Fibroblast of skin of scalp (primary cell): ENCODE measurements at regions not wholly inside any gene's neighbourhood (a gene's known extent, or its start where the extent isn't known, plus 50 kb on each side); places are given as distances from the start of the nearest gene placed in this dataset.
"Not testable (repeated sequence)": the region's sequence is repeated elsewhere in the genome, so short reads cannot be mapped to it uniquely, and the experiment has no call there.

Source experiments
- DNase-seq: peaks from one replicate; pipeline ENCODE4 v3.0.0-alpha.2; 2013

DNA sequence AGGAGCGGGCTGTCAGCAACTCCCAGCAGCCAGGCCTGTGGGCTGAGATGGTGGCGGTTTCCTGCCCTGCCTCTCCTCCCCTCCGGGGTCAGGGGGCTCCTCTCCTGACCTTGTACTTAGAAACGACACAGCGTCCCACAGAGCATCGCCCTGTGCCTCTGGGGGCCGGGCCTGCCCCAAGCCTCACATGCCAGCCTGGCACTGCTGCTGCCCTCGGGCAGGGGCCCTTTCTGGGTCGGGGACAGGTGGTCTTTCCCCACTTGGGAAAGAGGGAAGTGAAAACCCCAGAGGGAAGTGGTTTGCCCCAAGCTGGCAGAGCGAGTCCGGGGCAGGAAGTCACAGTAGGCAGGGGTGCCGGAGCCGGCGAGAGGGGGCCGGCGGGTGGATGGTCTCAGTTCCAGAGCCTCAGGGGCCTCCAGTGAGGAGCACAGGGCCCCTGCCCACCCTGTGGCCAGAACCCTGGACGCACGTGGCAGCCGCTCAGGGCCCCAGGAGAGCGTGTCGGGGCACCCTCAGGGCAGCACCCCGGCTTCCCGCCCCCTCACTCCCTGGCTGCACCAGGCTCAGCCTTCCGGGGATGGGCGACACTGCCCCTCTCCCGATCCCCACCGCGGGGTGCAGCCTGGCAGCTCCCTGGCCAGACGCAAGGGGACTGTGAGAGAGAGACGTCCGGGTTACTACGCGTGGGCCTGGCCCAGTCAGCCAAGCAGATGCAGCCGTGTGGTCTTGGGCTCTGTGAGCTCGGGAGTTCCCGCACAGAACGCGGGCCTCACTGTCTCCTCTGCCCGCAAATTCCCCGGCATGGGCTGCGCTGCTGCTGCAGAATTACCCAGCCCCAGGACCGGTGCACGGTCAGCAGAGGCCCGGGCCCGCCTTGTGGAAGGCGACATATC is 4382.9 kb upstream of the TPTE start:
- DNase-seq: not testable (repeated sequence)

DNA sequence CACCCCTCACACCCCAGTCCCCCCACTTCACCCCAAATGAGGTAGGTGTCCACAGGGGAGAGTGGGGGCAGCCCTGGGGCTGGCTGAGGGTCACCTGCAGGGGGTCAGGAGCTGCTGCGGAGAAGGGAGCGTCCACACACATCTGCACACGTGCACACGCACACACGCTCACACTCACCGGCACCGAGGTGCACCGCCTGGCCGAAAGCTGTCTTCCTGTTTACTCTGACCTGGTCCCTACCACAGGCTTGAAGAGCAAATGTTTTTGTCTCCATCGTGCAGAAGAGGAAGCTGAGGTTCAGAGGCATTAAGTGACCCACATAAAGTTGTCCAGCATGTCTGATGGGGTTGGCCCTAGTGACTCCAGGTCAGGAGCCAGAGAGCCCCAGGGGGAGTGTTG is 4382.1 kb upstream of the TPTE start:
- DNase-seq: not testable (repeated sequence)

DNA sequence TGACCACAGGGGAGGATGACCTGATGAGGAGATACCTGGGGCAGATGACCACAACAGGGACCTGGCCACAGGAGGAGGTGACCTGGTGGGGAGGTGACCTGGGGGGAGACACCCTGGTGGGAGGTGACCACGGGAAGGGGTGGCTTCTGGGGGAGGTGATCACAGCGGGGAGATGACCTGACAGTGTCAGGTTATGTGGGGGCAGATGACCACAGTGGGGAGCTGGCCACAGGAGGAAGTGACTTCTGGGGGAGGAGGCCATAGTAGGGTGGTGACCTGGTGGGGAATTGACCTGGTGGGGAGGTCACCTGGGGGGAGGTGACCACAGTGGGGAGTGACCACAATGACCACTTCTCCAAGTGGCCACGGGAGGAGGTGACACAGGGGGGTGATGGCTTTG is 4381.5 kb upstream of the TPTE start:
- not testable (repeated sequence) for DNase-seq

DNA sequence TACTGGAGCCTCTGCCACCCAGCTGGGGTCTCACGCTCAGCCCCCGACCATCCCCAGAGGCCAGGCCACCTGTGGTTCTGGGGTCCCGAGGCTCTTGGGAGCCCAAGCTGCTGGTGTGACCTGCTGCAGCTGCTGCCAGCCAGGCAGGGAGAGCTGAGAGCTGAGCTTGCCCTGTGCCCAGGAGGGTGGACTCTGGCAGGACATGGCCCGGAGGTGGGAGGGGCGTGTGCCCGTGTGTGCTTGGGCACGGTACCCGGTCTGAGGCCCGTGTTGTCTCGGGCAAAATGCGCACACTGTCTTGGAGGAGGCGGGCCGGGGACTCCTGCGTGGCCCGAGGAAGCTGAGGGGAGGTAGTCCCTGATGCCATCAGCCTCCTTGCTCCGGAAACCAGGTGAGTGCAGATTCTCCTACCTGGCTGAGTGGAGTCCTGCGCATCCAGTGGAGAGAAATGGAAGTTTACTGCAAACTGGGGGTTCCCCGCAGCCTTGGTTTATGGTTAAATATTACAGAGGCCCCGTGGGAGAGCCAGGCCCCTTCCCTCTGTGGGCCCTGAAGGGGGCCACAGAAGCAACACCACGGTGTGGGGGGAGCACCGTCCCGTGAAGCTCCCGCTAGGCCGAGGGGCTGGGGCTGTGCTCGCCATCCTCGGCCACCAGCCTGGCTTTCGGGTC is 4380.8 kb upstream of the TPTE start:
- DNase-seq: not testable (repeated sequence)

DNA sequence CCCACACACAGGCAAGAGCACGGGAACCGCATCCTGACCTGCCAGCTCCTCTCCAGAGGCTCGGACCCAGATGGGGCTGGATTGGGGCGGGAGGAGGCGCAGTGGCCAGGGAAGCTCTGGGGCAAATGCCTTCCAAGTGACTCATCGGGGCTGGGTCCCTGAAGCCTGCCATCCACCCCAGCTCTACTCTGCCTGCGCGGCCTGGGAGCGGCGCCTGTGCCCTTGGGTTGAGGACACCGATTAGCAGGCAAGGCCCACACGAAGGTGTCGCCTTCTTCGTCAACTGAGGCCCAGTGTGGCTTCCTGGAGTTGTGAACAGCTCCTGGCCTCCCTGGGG is 4380.3 kb upstream of the TPTE start:
- not testable (repeated sequence) for DNase-seq

DNA sequence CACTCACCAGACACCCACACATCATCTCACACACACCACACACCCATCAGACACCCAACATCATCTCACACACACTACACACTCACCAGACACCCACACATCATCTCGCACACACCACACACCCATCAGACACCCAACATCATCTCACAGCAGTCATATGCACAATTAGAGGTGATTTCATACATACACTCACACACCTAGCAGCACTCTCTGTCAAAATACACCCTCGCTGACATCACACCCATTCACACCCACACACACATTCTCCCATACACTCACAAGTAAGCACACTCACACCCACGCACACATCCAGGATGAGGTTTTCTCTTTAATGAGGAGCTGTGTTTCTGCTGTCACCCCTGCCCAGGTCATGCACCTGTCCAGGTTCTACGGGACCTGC is 4368.2 kb upstream of the TPTE start:
- not testable (repeated sequence) for DNase-seq

DNA sequence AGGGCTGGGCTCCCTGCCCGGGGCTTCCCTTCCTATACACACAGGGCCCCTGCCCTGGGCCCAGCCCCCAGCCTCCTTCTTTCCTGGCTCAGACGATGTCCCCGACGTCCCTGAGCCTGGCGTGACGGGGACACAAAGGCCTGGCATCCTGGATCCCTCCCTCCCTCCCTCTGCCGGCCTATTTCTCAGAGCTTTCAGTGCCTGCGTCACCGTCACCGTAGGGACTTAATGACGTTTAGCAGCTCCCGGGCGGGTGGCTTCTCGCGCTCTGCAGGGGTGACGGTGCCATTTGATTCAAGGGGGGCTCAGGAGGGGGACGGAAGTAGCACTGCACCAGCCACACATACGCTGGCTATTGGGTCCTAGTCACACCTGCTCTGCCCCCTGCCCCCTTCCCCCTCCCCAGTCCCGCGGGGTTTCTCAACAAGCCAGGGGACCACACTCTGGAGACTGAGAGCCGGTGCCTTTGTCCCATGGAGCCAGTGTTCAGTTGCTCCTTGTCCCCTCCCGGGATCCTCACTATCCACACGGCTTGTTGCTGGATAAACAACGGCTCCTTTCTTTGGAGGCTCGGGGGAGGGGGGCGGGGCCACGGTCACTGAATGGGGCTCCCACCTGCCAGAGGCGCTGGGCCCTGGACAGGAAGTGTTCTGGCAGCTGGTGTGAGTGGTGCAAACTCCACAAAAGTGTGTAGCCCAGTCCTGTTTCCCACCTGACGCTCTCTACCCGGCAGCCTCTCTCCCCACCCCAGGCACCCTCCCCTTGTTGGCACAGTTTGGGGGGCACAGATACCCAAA is 4366.7 kb upstream of the TPTE start:
- DNase-seq: not testable (repeated sequence)

DNA sequence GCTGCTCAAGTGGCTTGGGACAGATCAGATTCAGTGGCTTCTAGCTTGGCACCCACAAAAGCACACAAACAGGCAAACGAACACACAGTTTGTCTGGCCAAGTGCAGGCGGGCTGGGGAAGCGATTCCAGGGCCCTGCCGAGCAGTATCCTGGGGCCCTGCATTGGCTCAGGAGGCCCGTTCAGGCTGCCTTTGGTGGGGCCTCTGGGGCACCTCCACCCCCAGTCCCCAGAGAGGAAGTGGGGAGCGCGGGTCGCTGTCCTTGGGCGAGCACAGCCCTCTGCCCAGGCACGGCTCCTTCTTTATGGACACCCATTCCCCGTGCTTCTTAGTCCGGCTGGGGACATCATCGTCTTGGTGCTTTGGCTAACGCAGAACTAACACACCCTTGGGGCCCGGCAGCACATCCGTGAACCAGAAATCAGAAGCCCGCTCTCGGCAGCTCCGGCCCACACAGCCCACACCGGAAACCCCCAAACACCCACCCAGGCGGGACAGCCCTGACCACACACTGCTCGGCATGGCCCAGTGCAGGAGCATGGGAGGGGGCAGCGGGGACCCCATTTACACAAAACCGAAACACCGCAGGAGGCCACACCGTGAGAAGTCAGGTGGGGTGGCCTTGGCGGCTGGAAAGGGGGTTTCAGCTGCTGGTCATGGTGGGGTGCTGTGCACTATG is 4364.5 kb upstream of the TPTE start:
- not testable (repeated sequence) for DNase-seq

DNA sequence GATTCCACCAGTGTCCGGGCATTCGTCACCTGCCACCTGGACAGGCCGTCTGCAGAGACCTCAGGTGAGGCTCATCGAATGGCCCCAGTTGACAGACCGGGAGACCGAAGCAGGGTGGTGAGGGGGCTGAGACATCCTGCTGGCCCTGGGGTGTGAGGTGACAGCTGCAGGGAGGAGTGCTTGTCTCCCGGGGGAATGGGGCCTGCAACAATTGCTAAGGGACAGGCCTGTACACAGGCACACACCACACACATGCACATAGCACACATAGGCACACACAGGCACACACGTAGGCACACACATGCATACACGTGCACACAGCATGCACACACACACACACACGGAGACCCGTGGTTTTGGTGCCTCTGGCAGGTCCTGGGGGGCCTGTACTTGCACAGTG is 4363.9 kb upstream of the TPTE start:
- not testable (repeated sequence) for DNase-seq

DNA sequence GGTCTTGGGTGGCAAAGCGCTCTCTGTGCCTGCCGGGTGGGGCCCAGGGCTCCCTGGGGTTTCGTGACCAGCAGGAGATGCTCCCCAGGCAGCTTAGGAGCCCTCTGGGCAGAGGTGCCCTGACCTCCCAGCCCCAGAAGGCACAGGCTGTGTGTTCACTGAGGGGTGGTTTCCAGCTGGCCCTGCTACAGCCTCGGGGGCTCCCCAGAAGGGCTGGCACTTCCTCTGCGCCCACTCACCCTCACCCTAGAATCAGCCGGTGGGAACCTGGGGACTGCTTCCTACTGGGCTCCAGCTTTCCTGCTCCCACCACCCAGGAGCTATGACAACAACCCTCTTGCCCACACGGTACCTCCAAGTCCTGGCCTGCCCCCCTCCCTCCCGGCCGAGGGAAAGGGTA is 4363.2 kb upstream of the TPTE start:
- not testable (repeated sequence) for DNase-seq
